Natural killer cell (primary cell): ENCODE measurements at regions not wholly inside any gene's neighbourhood (a gene's known extent, or its start where the extent isn't known, plus 50 kb on each side); places are given as distances from the start of the nearest gene placed in this dataset.
"Not testable (repeated sequence)": the region's sequence is repeated elsewhere in the genome, so short reads cannot be mapped to it uniquely, and the experiment has no call there.

Experiments
- ATAC-seq, 3 donors: fragments of 150-1000 bp in 2 of 3; fragments of 200-7000 bp in 1 of 3; cut with Tn5 transposase; 1 replicate in 1 of 3; 2 replicates in 2 of 3; pipeline ENCODE4 v1.10.0; 2021; ENCODE audit warnings: mild to moderate bottlenecking in 2 of 3, moderate library complexity in 2 of 3
- DNase-seq, 2 donors: peaks; one replicate each; pipeline versions ENCODE4 v3.0.0 to v3.0.0-alpha.2; 2013 to 2021; ENCODE audit warnings: mixed read lengths in 1 of 2
- H3K27ac ChIP-seq: one replicate; pipeline ENCODE4 v1.5.1; 2013; ENCODE audit warnings: mild to moderate bottlenecking, low read length
- H3K27me3 ChIP-seq: one replicate; pipeline ENCODE4 v1.6.1; 2013; ENCODE audit warnings: low read length; ENCODE audit not compliant: control insufficient read depth, insufficient read depth
- H3K36me3 ChIP-seq: one replicate; pipeline ENCODE4 v1.6.1; 2013; ENCODE audit warnings: low read length; ENCODE audit not compliant: control insufficient read depth, insufficient read depth
- H3K4me1 ChIP-seq: one replicate; pipeline ENCODE4 v1.6.1; 2013; ENCODE audit warnings: low read length; ENCODE audit not compliant: control insufficient read depth, insufficient read depth
- H3K4me3 ChIP-seq: one replicate; pipeline ENCODE4 v1.5.1; 2013; ENCODE audit warnings: low read length
- H3K9me3 ChIP-seq: one replicate; pipeline ENCODE4 v1.6.1; 2013; ENCODE audit warnings: low read length; ENCODE audit not compliant: control insufficient read depth, insufficient read depth
- H3K27ac Mint-ChIP-seq, 2 donors: one replicate each; pipeline ENCODE4 v1.8.0; 2022; ENCODE audit warnings: mild to moderate bottlenecking in 2 of 2, mixed read lengths in 2 of 2, moderate library complexity in 1 of 2
- H3K27me3 Mint-ChIP-seq, 2 donors: one replicate each; pipeline ENCODE4 v1.8.0; 2022; ENCODE audit warnings: low read depth in 2 of 2, mixed read lengths in 2 of 2
- H3K36me3 Mint-ChIP-seq: one replicate; pipeline ENCODE4 v1.8.0; 2022; ENCODE audit warnings: mixed read lengths
- H3K4me1 Mint-ChIP-seq, 2 donors: one replicate each; pipeline ENCODE4 v1.8.0; 2022; ENCODE audit warnings: mixed read lengths in 2 of 2
- H3K4me3 Mint-ChIP-seq: one replicate; pipeline ENCODE4 v1.8.0; 2022; ENCODE audit warnings: mild to moderate bottlenecking, moderate library complexity, mixed read lengths
- H3K9me3 Mint-ChIP-seq, 2 donors: one replicate each; pipeline ENCODE4 v1.8.0; 2022; ENCODE audit warnings: mixed read lengths in 2 of 2
- CTCF ChIP-seq: fragments of 200-600 bp; IDR thresholded peaks from one replicate; pipeline ENCODE4 v1.8.0; 2022; ENCODE audit warnings: antibody characterized with exemption
- WGBS: methylation state at CpG from one replicate; pipeline ENCODE4 v1.1.7; 2013; ENCODE audit warnings: missing lambda C conversion rate; ENCODE audit not compliant: insufficient coverage; 5-methylcytosine and 5-hydroxymethylcytosine counted together
- intact Hi-C: fragments of 100-400 bp; cut with micrococcal nuclease; formaldehyde crosslinking; loops from one replicate; pipeline ENCODE4 v1.14.2; 2022

- TF ChIP-seq CTCF: no peak
- Mint-ChIP-seq H3K4me1 (no peaks in the 10 kb centered on the region), H3K27me3 (no peaks in the 10 kb centered on the region), H3K4me3 (no peak overlapping the region), H3K9me3 (peaks cover 6 to 9% of the 10 kb centered on the region in 2 donors), H3K36me3 (no peaks in the 10 kb centered on the region), H3K27ac (no peak overlapping the region)
- Histone ChIP-seq H3K36me3 (no peaks in the 10 kb centered on the region), H3K27ac (no peak overlapping the region), H3K4me1 (no peaks in the 10 kb centered on the region), H3K4me3 (no peak overlapping the region), H3K27me3 (no peaks in the 10 kb centered on the region), H3K9me3 (no peaks in the 10 kb centered on the region)
- ATAC-seq (no peak), DNase-seq (no peak)
- 83% methylated on average over 2 of the region's 4 CpGs for WGBS
- intact Hi-C loops: no loop called here
Observed at GRCh38 chr2:192513575-192513974, 318.8 kb upstream of the TMEFF2 start.

- intact Hi-C loops, H3K4me3 Mint-ChIP-seq, H3K27me3 ChIP-seq, H3K27ac Mint-ChIP-seq, H3K36me3 ChIP-seq, H3K4me1 ChIP-seq, H3K27me3 Mint-ChIP-seq, H3K36me3 Mint-ChIP-seq, H3K9me3 ChIP-seq, H3K4me3 ChIP-seq, H3K4me1 Mint-ChIP-seq, ATAC-seq, H3K27ac ChIP-seq, DNase-seq: not testable (repeated sequence)
- WGBS: 94% methylated on average over 33 of the region's 33 CpGs
- H3K9me3 Mint-ChIP-seq: peaks cover 10 to 14% of the 10 kb centered on the region in 2 donors
Observed at GRCh38 chr2:192507836-192508450, 313.2 kb upstream of the TMEFF2 start.

GRCh38 chr2:192500550-192501200 is 305.9 kb upstream of the TMEFF2 start:
- Histone ChIP-seq H3K27ac (no peak overlapping the region), H3K4me1 (no peaks in the 10 kb centered on the region), H3K27me3 (no peaks in the 10 kb centered on the region), H3K4me3 (no peak overlapping the region), H3K9me3 (no peaks in the 10 kb centered on the region), H3K36me3 (no peaks in the 10 kb centered on the region)
- Mint-ChIP-seq H3K27me3 (no peaks in the 10 kb centered on the region), H3K9me3 (peaks cover 6% of the 10 kb centered on the region in 2 donors), H3K4me3 (no peak overlapping the region), H3K4me1 (no peaks in the 10 kb centered on the region), H3K27ac (no peak overlapping the region), H3K36me3 (no peaks in the 10 kb centered on the region)
- TF ChIP-seq CTCF: no peak
- no peak for DNase-seq
- WGBS: 74% methylated on average over 1 of the region's 3 CpGs
- ATAC-seq: no peak
- intact Hi-C loops: no loop called here

GRCh38 chr2:192499476-192499875 is 304.7 kb upstream of the TMEFF2 start:
- H3K27me3 ChIP-seq: no peaks in the 10 kb centered on the region
- no peak overlapping the region for H3K4me3 ChIP-seq
- Mint-ChIP-seq H3K27me3 (no peaks in the 10 kb centered on the region), H3K27ac (no peak overlapping the region), H3K36me3 (no peaks in the 10 kb centered on the region), H3K4me3 (no peak overlapping the region), H3K9me3 (peaks cover 7% of the 10 kb centered on the region in 2 donors), H3K4me1 (no peaks in the 10 kb centered on the region)
- TF ChIP-seq CTCF: no peak
- H3K27ac ChIP-seq: no peak overlapping the region
- no peak for DNase-seq
- H3K36me3 ChIP-seq: no peaks in the 10 kb centered on the region
- intact Hi-C loops: no loop called here
- no peaks in the 10 kb centered on the region for H3K9me3 ChIP-seq
- no peak for ATAC-seq
- H3K4me1 ChIP-seq: no peaks in the 10 kb centered on the region
